ENCODE measurements at regions not wholly inside any gene's neighbourhood (a gene's known extent, or its start where the extent isn't known, plus 50 kb on each side); places are given as distances from the start of the nearest gene placed in this dataset.
"Not testable (repeated sequence)": the region's sequence is repeated elsewhere in the genome, so short reads cannot be mapped to it uniquely, and the experiment has no call there.

GRCh38 chr10:33476757-33477273 lies 142.3 kb upstream of the NRP1 start:
- Histone ChIP-seq H3K9me3 (ENCODE audit: control insufficient read depth in 2 of 2, insufficient read depth in 1 of 2, low read depth in 1 of 2, low read length in 1 of 2) (no peaks in the 10 kb centered on the region), H3K27me3 (ENCODE audit: control insufficient read depth in 3 of 3, insufficient read depth in 3 of 3, low read length in 3 of 3) (no peaks in the 10 kb centered on the region), H3K4me1 (ENCODE audit: control insufficient read depth in 3 of 3, insufficient read depth in 2 of 3, low read depth in 1 of 3, low read length in 2 of 3) (no peaks in the 10 kb centered on the region), H3K27ac (ENCODE audit: low read depth in 1 of 3, low read length in 2 of 3) (no peak overlapping the region), H3K36me3 (ENCODE audit: control insufficient read depth in 3 of 3, insufficient read depth in 2 of 3, low read depth in 1 of 3, low read length in 3 of 3) (no peaks in the 10 kb centered on the region), H3K4me3 (ENCODE audit: low read depth in 1 of 3, low read length in 3 of 3) (no peak overlapping the region)
- DNase-seq (no peak), FAIRE-seq (no peak)
- 90 to 93% (median 92%) methylated on average over 13 of the region's 13 CpGs for WGBS, 3 donors

GRCh38 chr10:33473688-33474087 lies 139.2 kb upstream of the NRP1 start:
- Histone ChIP-seq H3K27me3 (ENCODE audit: control insufficient read depth in 3 of 3, insufficient read depth in 3 of 3, low read length in 3 of 3) (no peaks in the 10 kb centered on the region), H3K36me3 (ENCODE audit: control insufficient read depth in 3 of 3, insufficient read depth in 2 of 3, low read depth in 1 of 3, low read length in 3 of 3) (no peaks in the 10 kb centered on the region), H3K9me3 (ENCODE audit: control insufficient read depth in 2 of 2, insufficient read depth in 1 of 2, low read depth in 1 of 2, low read length in 1 of 2) (no peaks in the 10 kb centered on the region), H3K4me1 (ENCODE audit: control insufficient read depth in 3 of 3, insufficient read depth in 2 of 3, low read depth in 1 of 3, low read length in 2 of 3) (no peaks in the 10 kb centered on the region), H3K27ac (ENCODE audit: low read depth in 1 of 3, low read length in 2 of 3) (no peak overlapping the region), H3K4me3 (ENCODE audit: low read depth in 1 of 3, low read length in 3 of 3) (no peak overlapping the region)
- no peak for DNase-seq
- WGBS, 3 donors, result 67 to 74% (median 72%) methylated on average over 3 of the region's 3 CpGs
- no peak for FAIRE-seq

- DNase-seq; H3K27ac ChIP-seq (ENCODE audit: low read depth in 1 of 3, low read length in 2 of 3); H3K9me3 ChIP-seq (ENCODE audit: control insufficient read depth in 2 of 2, insufficient read depth in 1 of 2, low read depth in 1 of 2, low read length in 1 of 2); H3K4me3 ChIP-seq (ENCODE audit: low read depth in 1 of 3, low read length in 3 of 3); H3K36me3 ChIP-seq (ENCODE audit: control insufficient read depth in 3 of 3, insufficient read depth in 2 of 3, low read depth in 1 of 3, low read length in 3 of 3); FAIRE-seq; H3K4me1 ChIP-seq (ENCODE audit: control insufficient read depth in 3 of 3, insufficient read depth in 2 of 3, low read depth in 1 of 3, low read length in 2 of 3); H3K27me3 ChIP-seq (ENCODE audit: control insufficient read depth in 3 of 3, insufficient read depth in 3 of 3, low read length in 3 of 3): not testable (repeated sequence)
- WGBS, 3 donors, result 90 to 98% (median 93%) methylated on average over 12 to 28 of the region's 28 CpGs
Observed at GRCh38 chr10:33468006-33468405, 133.5 kb upstream of the NRP1 start.

GRCh38 chr10:33465747-33466146 lies 131.3 kb upstream of the NRP1 start:
- Histone ChIP-seq H3K4me3 (ENCODE audit: low read depth in 1 of 3, low read length in 3 of 3) (no peak overlapping the region), H3K36me3 (ENCODE audit: control insufficient read depth in 3 of 3, insufficient read depth in 2 of 3, low read depth in 1 of 3, low read length in 3 of 3) (no peaks in the 10 kb centered on the region)

GRCh38 chr10:33463011-33463410 lies 128.5 kb upstream of the NRP1 start:
- H3K4me1 ChIP-seq (ENCODE audit: control insufficient read depth in 3 of 3, insufficient read depth in 2 of 3, low read depth in 1 of 3, low read length in 2 of 3), result no peaks in the 10 kb centered on the region
- H3K9me3 ChIP-seq (ENCODE audit: control insufficient read depth in 2 of 2, insufficient read depth in 1 of 2, low read depth in 1 of 2, low read length in 1 of 2), result no peaks in the 10 kb centered on the region
- 94 to 95% (median 94%) methylated on average over 4 of the region's 4 CpGs for WGBS, 3 donors
- DNase-seq, result no peak
- no peak overlapping the region for H3K4me3 ChIP-seq (ENCODE audit: low read depth in 1 of 3, low read length in 3 of 3)
- H3K27me3 ChIP-seq (ENCODE audit: control insufficient read depth in 3 of 3, insufficient read depth in 3 of 3, low read length in 3 of 3), result no peaks in the 10 kb centered on the region
- no peaks in the 10 kb centered on the region for H3K36me3 ChIP-seq (ENCODE audit: control insufficient read depth in 3 of 3, insufficient read depth in 2 of 3, low read depth in 1 of 3, low read length in 3 of 3)
- no peak for FAIRE-seq
- H3K27ac ChIP-seq (ENCODE audit: low read depth in 1 of 3, low read length in 2 of 3), result no peak overlapping the region

More at GRCh38 chr10:33465747-33466146, 131.3 kb upstream of the NRP1 start:
- Histone ChIP-seq H3K27me3 (ENCODE audit: control insufficient read depth in 3 of 3, insufficient read depth in 3 of 3, low read length in 3 of 3) (no peaks in the 10 kb centered on the region), H3K9me3 (ENCODE audit: control insufficient read depth in 2 of 2, insufficient read depth in 1 of 2, low read depth in 1 of 2, low read length in 1 of 2) (no peaks in the 10 kb centered on the region), H3K4me1 (ENCODE audit: control insufficient read depth in 3 of 3, insufficient read depth in 2 of 3, low read depth in 1 of 3, low read length in 2 of 3) (no peaks in the 10 kb centered on the region), H3K27ac (ENCODE audit: low read depth in 1 of 3, low read length in 2 of 3) (no peak overlapping the region)
- no peak for FAIRE-seq
- DNase-seq, result no peak

- no peak for DNase-seq
- H3K36me3 ChIP-seq (ENCODE audit: control insufficient read depth in 3 of 3, insufficient read depth in 2 of 3, low read depth in 1 of 3, low read length in 3 of 3), result no peaks in the 10 kb centered on the region
- H3K27me3 ChIP-seq (ENCODE audit: control insufficient read depth in 3 of 3, insufficient read depth in 3 of 3, low read length in 3 of 3), result no peaks in the 10 kb centered on the region
- H3K9me3 ChIP-seq (ENCODE audit: control insufficient read depth in 2 of 2, insufficient read depth in 1 of 2, low read depth in 1 of 2, low read length in 1 of 2), result no peaks in the 10 kb centered on the region
- no peak overlapping the region for H3K4me3 ChIP-seq (ENCODE audit: low read depth in 1 of 3, low read length in 3 of 3)
- no peak overlapping the region for H3K27ac ChIP-seq (ENCODE audit: low read depth in 1 of 3, low read length in 2 of 3)
- H3K4me1 ChIP-seq (ENCODE audit: control insufficient read depth in 3 of 3, insufficient read depth in 2 of 3, low read depth in 1 of 3, low read length in 2 of 3), result no peaks in the 10 kb centered on the region
- whole genome bisulfite sequencing, 3 donors, result 79 to 87% (median 86%) methylated on average over 2 of the region's 2 CpGs
- FAIRE-seq, result no peak
Observed at GRCh38 chr10:33461295-33461640, 126.8 kb upstream of the NRP1 start.

- H3K27ac ChIP-seq (ENCODE audit: low read depth in 1 of 3, low read length in 2 of 3), result no peak overlapping the region
- H3K36me3 ChIP-seq (ENCODE audit: control insufficient read depth in 3 of 3, insufficient read depth in 2 of 3, low read depth in 1 of 3, low read length in 3 of 3), result no peaks in the 10 kb centered on the region
- WGBS, 3 donors, result 61 to 72% (median 69%) methylated on average over 5 of the region's 5 CpGs
- H3K27me3 ChIP-seq (ENCODE audit: control insufficient read depth in 3 of 3, insufficient read depth in 3 of 3, low read length in 3 of 3), result no peaks in the 10 kb centered on the region
- DNase-seq, result no peak
- no peak overlapping the region for H3K4me3 ChIP-seq (ENCODE audit: low read depth in 1 of 3, low read length in 3 of 3)
- H3K9me3 ChIP-seq (ENCODE audit: control insufficient read depth in 2 of 2, insufficient read depth in 1 of 2, low read depth in 1 of 2, low read length in 1 of 2), result no peaks in the 10 kb centered on the region
- H3K4me1 ChIP-seq (ENCODE audit: control insufficient read depth in 3 of 3, insufficient read depth in 2 of 3, low read depth in 1 of 3, low read length in 2 of 3), result no peaks in the 10 kb centered on the region
- FAIRE-seq, result no peak
Observed at GRCh38 chr10:33460505-33461294, 126.2 kb upstream of the NRP1 start.

- Histone ChIP-seq H3K9me3 (ENCODE audit: control insufficient read depth in 2 of 2, insufficient read depth in 1 of 2, low read depth in 1 of 2, low read length in 1 of 2) (no peaks in the 10 kb centered on the region), H3K36me3 (ENCODE audit: control insufficient read depth in 3 of 3, insufficient read depth in 2 of 3, low read depth in 1 of 3, low read length in 3 of 3) (no peaks in the 10 kb centered on the region), H3K4me1 (ENCODE audit: control insufficient read depth in 3 of 3, insufficient read depth in 2 of 3, low read depth in 1 of 3, low read length in 2 of 3) (no peaks in the 10 kb centered on the region), H3K4me3 (ENCODE audit: low read depth in 1 of 3, low read length in 3 of 3) (no peak overlapping the region), H3K27me3 (ENCODE audit: control insufficient read depth in 3 of 3, insufficient read depth in 3 of 3, low read length in 3 of 3) (no peaks in the 10 kb centered on the region), H3K27ac (ENCODE audit: low read depth in 1 of 3, low read length in 2 of 3) (no peak overlapping the region)
- no peak for FAIRE-seq
- DNase-seq, result no peak
- WGBS, 3 donors, result 77 to 91% (median 83%) methylated on average over 5 of the region's 5 CpGs
Observed at GRCh38 chr10:33459602-33460001, 125.1 kb upstream of the NRP1 start.

- Histone ChIP-seq H3K27me3 (ENCODE audit: control insufficient read depth in 3 of 3, insufficient read depth in 3 of 3, low read length in 3 of 3) (no peaks in the 10 kb centered on the region), H3K36me3 (ENCODE audit: control insufficient read depth in 3 of 3, insufficient read depth in 2 of 3, low read depth in 1 of 3, low read length in 3 of 3) (no peaks in the 10 kb centered on the region), H3K27ac (ENCODE audit: low read depth in 1 of 3, low read length in 2 of 3) (no peak overlapping the region), H3K4me3 (ENCODE audit: low read depth in 1 of 3, low read length in 3 of 3) (no peak overlapping the region), H3K4me1 (ENCODE audit: control insufficient read depth in 3 of 3, insufficient read depth in 2 of 3, low read depth in 1 of 3, low read length in 2 of 3) (no peaks in the 10 kb centered on the region), H3K9me3 (ENCODE audit: control insufficient read depth in 2 of 2, insufficient read depth in 1 of 2, low read depth in 1 of 2, low read length in 1 of 2) (no peaks in the 10 kb centered on the region)
- FAIRE-seq (no peak), DNase-seq (peak; percentile 16 to 35)
- 18 to 49% (median 34%) methylated on average over 2 of the region's 2 CpGs for WGBS, 3 donors
Observed at GRCh38 chr10:33455029-33455428, 120.6 kb upstream of the NRP1 start.

All from small intestine (tissue), 7 donors.